IPS-18a (cell line): ENCODE measurements at regions not wholly inside any gene's neighbourhood (a gene's known extent, or its start where the extent isn't known, plus 50 kb on each side); places are given as distances from the start of the nearest gene placed in this dataset.

Experiments used
- H3K27ac ChIP-seq: one replicate; pipeline ENCODE4 v1.5.1; 2013; ENCODE audit warnings: low read length
- H3K27me3 ChIP-seq: one replicate; pipeline ENCODE4 v1.6.1; 2013; ENCODE audit warnings: mild to moderate bottlenecking, low read length; ENCODE audit not compliant: control insufficient read depth, insufficient read depth
- H3K36me3 ChIP-seq: one replicate; pipeline ENCODE4 v1.6.1; 2013; ENCODE audit warnings: low read depth, low read length; ENCODE audit not compliant: control insufficient read depth
- H3K4me1 ChIP-seq: one replicate; pipeline ENCODE4 v1.6.1; 2013; ENCODE audit warnings: low read depth, low read length; ENCODE audit not compliant: control insufficient read depth
- H3K4me3 ChIP-seq: one replicate; pipeline ENCODE4 v1.5.1; 2013; ENCODE audit warnings: low read length
- H3K9ac ChIP-seq: one replicate; pipeline ENCODE4 v1.6.1; 2013; ENCODE audit warnings: mild to moderate bottlenecking, low read length, moderate library complexity
- H3K9me3 ChIP-seq: one replicate; pipeline ENCODE4 v1.6.1; 2013; ENCODE audit warnings: low read depth, low read length; ENCODE audit not compliant: control insufficient read depth

GRCh38 chr2:164054651-164055050 is 318.8 kb upstream of the FIGN start:
- Histone ChIP-seq H3K27ac (no peak overlapping the region), H3K27me3 (no peaks in the 10 kb centered on the region), H3K4me3 (no peak overlapping the region), H3K4me1 (no peaks in the 10 kb centered on the region), H3K9ac (no peak overlapping the region), H3K36me3 (no peaks in the 10 kb centered on the region), H3K9me3 (no peaks in the 10 kb centered on the region)

GRCh38 chr2:164053021-164053420 is 317.2 kb upstream of the FIGN start:
- no peaks in the 10 kb centered on the region for H3K27me3 ChIP-seq
- no peaks in the 10 kb centered on the region for H3K9me3 ChIP-seq
- no peak overlapping the region for H3K27ac ChIP-seq
- H3K9ac ChIP-seq: no peak overlapping the region
- no peaks in the 10 kb centered on the region for H3K4me1 ChIP-seq
- H3K36me3 ChIP-seq: no peaks in the 10 kb centered on the region
- H3K4me3 ChIP-seq: no peak overlapping the region

GRCh38 chr2:164052006-164052405 is 316.2 kb upstream of the FIGN start:
- Histone ChIP-seq H3K9me3 (no peaks in the 10 kb centered on the region), H3K9ac (no peak overlapping the region), H3K27me3 (no peaks in the 10 kb centered on the region), H3K4me1 (no peaks in the 10 kb centered on the region), H3K4me3 (no peak overlapping the region), H3K36me3 (no peaks in the 10 kb centered on the region), H3K27ac (no peak overlapping the region)

GRCh38 chr2:164048729-164049128 is 312.9 kb upstream of the FIGN start:
- Histone ChIP-seq H3K27ac (no peak overlapping the region), H3K27me3 (no peaks in the 10 kb centered on the region), H3K4me3 (no peak overlapping the region), H3K4me1 (no peaks in the 10 kb centered on the region), H3K36me3 (no peaks in the 10 kb centered on the region), H3K9me3 (no peaks in the 10 kb centered on the region), H3K9ac (no peak overlapping the region)

- Histone ChIP-seq H3K27me3 (no peaks in the 10 kb centered on the region), H3K4me3 (no peak overlapping the region), H3K36me3 (no peaks in the 10 kb centered on the region), H3K4me1 (no peaks in the 10 kb centered on the region), H3K9ac (no peak overlapping the region), H3K27ac (no peak overlapping the region), H3K9me3 (no peaks in the 10 kb centered on the region)
Measured at GRCh38 chr2:164046040-164046439, 310.2 kb upstream of the FIGN start.

- Histone ChIP-seq H3K27me3 (no peaks in the 10 kb centered on the region), H3K4me1 (no peaks in the 10 kb centered on the region), H3K4me3 (no peak overlapping the region), H3K36me3 (no peaks in the 10 kb centered on the region), H3K27ac (no peak overlapping the region), H3K9ac (no peak overlapping the region), H3K9me3 (no peaks in the 10 kb centered on the region)
Measured at GRCh38 chr2:164044622-164045021, 308.8 kb upstream of the FIGN start.

GRCh38 chr2:164039270-164039669 is 303.5 kb upstream of the FIGN start:
- Histone ChIP-seq H3K4me1 (no peaks in the 10 kb centered on the region), H3K36me3 (no peaks in the 10 kb centered on the region), H3K9me3 (no peaks in the 10 kb centered on the region), H3K9ac (no peak overlapping the region), H3K27ac (no peak overlapping the region), H3K4me3 (no peak overlapping the region), H3K27me3 (no peaks in the 10 kb centered on the region)

- H3K9ac ChIP-seq: no peak overlapping the region
- H3K4me1 ChIP-seq: peaks cover 4% of the 10 kb centered on the region
- H3K9me3 ChIP-seq: no peaks in the 10 kb centered on the region
- no peaks in the 10 kb centered on the region for H3K27me3 ChIP-seq
- no peak overlapping the region for H3K4me3 ChIP-seq
- no peak overlapping the region for H3K27ac ChIP-seq
- H3K36me3 ChIP-seq: no peaks in the 10 kb centered on the region
Measured at GRCh38 chr2:164032995-164033394, 297.2 kb upstream of the FIGN start.

GRCh38 chr2:164030623-164031022 is 294.8 kb upstream of the FIGN start:
- Histone ChIP-seq H3K9ac (no peak overlapping the region), H3K9me3 (no peaks in the 10 kb centered on the region), H3K4me1 (peaks cover 4% of the 10 kb centered on the region), H3K36me3 (no peaks in the 10 kb centered on the region), H3K4me3 (no peak overlapping the region), H3K27me3 (no peaks in the 10 kb centered on the region), H3K27ac (no peak overlapping the region)

- H3K27ac ChIP-seq: no peak overlapping the region
- H3K9ac ChIP-seq: no peak overlapping the region
- H3K4me3 ChIP-seq: no peak overlapping the region
Measured at GRCh38 chr2:164028814-164029534, 293.2 kb upstream of the FIGN start.

GRCh38 chr2:164024396-164024795 is 288.6 kb upstream of the FIGN start:
- peaks cover 4% of the 10 kb centered on the region for H3K4me1 ChIP-seq
- no peaks in the 10 kb centered on the region for H3K27me3 ChIP-seq
- no peak overlapping the region for H3K27ac ChIP-seq
- H3K9me3 ChIP-seq: no peaks in the 10 kb centered on the region
- no peaks in the 10 kb centered on the region for H3K36me3 ChIP-seq
- H3K4me3 ChIP-seq: no peak overlapping the region
- H3K9ac ChIP-seq: no peak overlapping the region

More at GRCh38 chr2:164028814-164029534, 293.2 kb upstream of the FIGN start:
- H3K27me3 ChIP-seq: no peaks in the 10 kb centered on the region
- no peaks in the 10 kb centered on the region for H3K9me3 ChIP-seq
- no peaks in the 10 kb centered on the region for H3K36me3 ChIP-seq
- H3K4me1 ChIP-seq: peaks cover 4% of the 10 kb centered on the region

GRCh38 chr2:164023896-164024295 is 288.1 kb upstream of the FIGN start:
- Histone ChIP-seq H3K27me3 (no peaks in the 10 kb centered on the region), H3K4me1 (peaks cover 4% of the 10 kb centered on the region), H3K9me3 (no peaks in the 10 kb centered on the region), H3K4me3 (no peak overlapping the region), H3K9ac (no peak overlapping the region), H3K36me3 (no peaks in the 10 kb centered on the region), H3K27ac (no peak overlapping the region)
